SK-N-SH treated with all-trans-retinoic acid at 6 μM for 48 hours (cell line): ENCODE measurements at regions not wholly inside any gene's neighbourhood (a gene's known extent, or its start where the extent isn't known, plus 50 kb on each side); places are given as distances from the start of the nearest gene placed in this dataset.

ENCODE experiments used
- CSDC2 ChIP-seq: fragments of 250-450 bp; sonication (Bioruptor Pico); IDR thresholded peaks from 2 replicates; pipeline ENCODE4 v1.5.0; 2020; ENCODE audit warnings: mild to moderate bottlenecking, moderate library complexity
- SNAI2 ChIP-seq: fragments of 250-450 bp; sonication (Bioruptor Pico); IDR thresholded peaks from 2 replicates; pipeline ENCODE4 v1.5.0; 2020; ENCODE audit warnings: mild to moderate bottlenecking, moderate library complexity
- ZFP30 ChIP-seq: fragments of 450-650 bp; formaldehyde crosslinking; IDR thresholded peaks from 2 replicates; pipeline ENCODE4 v1.5.0; 2022; ENCODE audit warnings: mild to moderate bottlenecking, moderate library complexity
- ZNF565 ChIP-seq: fragments of 450-650 bp; formaldehyde crosslinking; conservative IDR thresholded peaks from 2 replicates; pipeline ENCODE4 v1.5.0; 2020; ENCODE audit warnings: low read depth, mild to moderate bottlenecking, moderate library complexity
- ZNF70 ChIP-seq: fragments of 450-650 bp; formaldehyde crosslinking; IDR thresholded peaks from 2 replicates; pipeline ENCODE4 v1.5.0; 2020; ENCODE audit warnings: mild to moderate bottlenecking, moderate library complexity
- TF ChIP-seq, protein P1 (sequence below): fragments of 250-450 bp; sonication (Bioruptor Pico); IDR thresholded peaks from 2 replicates; pipeline ENCODE4 v1.5.1; 2020; ENCODE audit warnings: low read depth, mild to moderate bottlenecking, moderate library complexity

DNA sequence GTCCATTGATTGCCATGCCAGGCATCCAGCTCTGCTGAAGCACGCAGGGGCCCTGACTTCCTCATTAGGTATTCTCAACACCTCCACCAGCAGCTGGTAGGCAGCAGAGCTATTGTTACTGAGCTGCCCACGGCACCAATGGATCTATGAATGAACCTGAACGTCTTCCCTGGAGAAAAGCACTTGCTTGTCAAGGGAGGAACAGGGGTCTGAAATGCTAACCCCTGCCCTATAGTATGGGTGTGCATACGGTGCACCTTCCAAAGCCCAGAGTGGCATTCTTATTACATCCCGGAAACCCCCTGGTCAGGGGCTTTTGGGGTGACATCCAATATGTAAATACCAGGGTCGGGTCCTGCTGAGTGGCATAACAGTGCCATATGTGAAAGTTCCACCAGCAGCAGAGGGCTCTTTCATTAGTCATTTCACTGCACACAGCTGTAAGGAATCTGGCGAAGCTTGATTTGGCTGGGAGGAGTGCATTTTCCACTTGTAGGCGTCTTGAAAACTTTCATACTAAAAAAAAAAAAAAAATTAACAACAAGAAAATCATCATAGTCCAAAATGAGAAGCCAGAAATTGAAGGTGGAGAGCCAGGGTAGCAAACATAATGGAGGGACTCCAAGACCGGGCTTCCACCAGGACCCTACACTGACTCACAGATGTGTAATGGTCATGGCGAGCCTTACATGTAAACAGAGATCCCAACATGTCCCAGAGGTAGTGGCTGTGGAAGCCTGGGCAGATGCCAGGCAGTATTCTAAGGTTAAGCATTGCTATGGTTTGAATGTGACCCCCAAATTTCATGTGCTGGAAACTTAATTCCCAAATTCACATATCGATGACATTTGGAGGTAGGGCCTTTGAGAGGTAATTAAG, 58.8 kb upstream of the PRDX6 start:
- TF ChIP-seq ZNF70 (CRISPR knock-in tag) (no peak), ZNF565 (no peak), ZFP30 (CRISPR knock-in tag) (no peak), SNAI2 (CRISPR knock-in tag) (no peak), CSDC2 (no peak)
- TF ChIP-seq, protein P1, sequence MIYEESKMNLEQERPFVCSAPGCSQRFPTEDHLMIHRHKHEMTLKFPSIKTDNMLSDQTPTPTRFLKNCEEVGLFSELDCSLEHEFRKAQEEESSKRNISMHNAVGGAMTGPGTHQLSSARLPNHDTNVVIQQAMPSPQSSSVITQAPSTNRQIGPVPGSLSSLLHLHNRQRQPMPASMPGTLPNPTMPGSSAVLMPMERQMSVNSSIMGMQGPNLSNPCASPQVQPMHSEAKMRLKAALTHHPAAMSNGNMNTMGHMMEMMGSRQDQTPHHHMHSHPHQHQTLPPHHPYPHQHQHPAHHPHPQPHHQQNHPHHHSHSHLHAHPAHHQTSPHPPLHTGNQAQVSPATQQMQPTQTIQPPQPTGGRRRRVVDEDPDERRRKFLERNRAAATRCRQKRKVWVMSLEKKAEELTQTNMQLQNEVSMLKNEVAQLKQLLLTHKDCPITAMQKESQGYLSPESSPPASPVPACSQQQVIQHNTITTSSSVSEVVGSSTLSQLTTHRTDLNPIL (CRISPR knock-in tag): no peak
